SK-N-SH treated with all-trans-retinoic acid at 6 μM for 48 hours (cell line): ENCODE measurements at regions not wholly inside any gene's neighbourhood (a gene's known extent, or its start where the extent isn't known, plus 50 kb on each side); places are given as distances from the start of the nearest gene placed in this dataset.

Experiments
- ATAC-seq: fragments of 200-7000 bp; cut with Tn5 transposase; 3 replicates; pipeline ENCODE4 v1.9.1; 2020; ENCODE audit warnings: mild to moderate bottlenecking, moderate library complexity
- ARNTL ChIP-seq: fragments of 450-650 bp; formaldehyde crosslinking; IDR thresholded peaks from 2 replicates; pipeline ENCODE4 v1.5.0; 2020; ENCODE audit warnings: low read depth, mild to moderate bottlenecking, moderate library complexity, borderline replicate concordance
- BACH2 ChIP-seq: fragments of 250-450 bp; sonication (Bioruptor Pico); IDR thresholded peaks from 2 replicates; pipeline ENCODE4 v1.9.0; 2021; ENCODE audit warnings: mild to moderate bottlenecking, borderline replicate concordance
- CSDC2 ChIP-seq: fragments of 250-450 bp; sonication (Bioruptor Pico); IDR thresholded peaks from 2 replicates; pipeline ENCODE4 v1.5.0; 2020; ENCODE audit warnings: mild to moderate bottlenecking, moderate library complexity
- ESRRG ChIP-seq: fragments of 250-450 bp; sonication (Bioruptor Pico); IDR thresholded peaks from 2 replicates; pipeline ENCODE4 v1.6.1; 2021; ENCODE audit warnings: mild to moderate bottlenecking
- GLIS3 ChIP-seq: fragments of 250-450 bp; sonication (Bioruptor Pico); IDR thresholded peaks from 2 replicates; pipeline ENCODE4 v1.5.0; 2020; ENCODE audit warnings: mild to moderate bottlenecking, moderate library complexity
- ISL1 ChIP-seq: fragments of 250-450 bp; sonication (Bioruptor Pico); IDR thresholded peaks from 2 replicates; pipeline ENCODE4 v2.1.2; 2022; ENCODE audit warnings: mild to moderate bottlenecking, moderate library complexity
- OSR1 ChIP-seq: fragments of 250-450 bp; sonication (Bioruptor Pico); IDR thresholded peaks from 2 replicates; pipeline ENCODE4 v1.8.0; 2022; ENCODE audit warnings: moderate library complexity, mild to moderate bottlenecking, inconsistent platforms
- PPARA ChIP-seq: fragments of 250-450 bp; sonication (Bioruptor Pico); IDR thresholded peaks from 2 replicates; pipeline ENCODE4 v1.5.0; 2020; ENCODE audit warnings: mild to moderate bottlenecking, borderline replicate concordance
- RARB ChIP-seq: fragments of 250-450 bp; sonication (Bioruptor Pico); IDR thresholded peaks from 2 replicates; pipeline ENCODE4 v1.8.0; 2021; ENCODE audit warnings: mild to moderate bottlenecking, moderate library complexity
- SNAI2 ChIP-seq: fragments of 250-450 bp; sonication (Bioruptor Pico); IDR thresholded peaks from 2 replicates; pipeline ENCODE4 v1.5.0; 2020; ENCODE audit warnings: mild to moderate bottlenecking, moderate library complexity
- TCF4 ChIP-seq: fragments of 250-450 bp; sonication (Bioruptor Pico); IDR thresholded peaks from 2 replicates; pipeline ENCODE4 v1.8.0; 2021; ENCODE audit warnings: mild to moderate bottlenecking, moderate library complexity, borderline replicate concordance
- TOX ChIP-seq: fragments of 250-450 bp; sonication (Bioruptor Pico); IDR thresholded peaks from 2 replicates; pipeline ENCODE4 v1.8.0; 2021; ENCODE audit warnings: mild to moderate bottlenecking, moderate library complexity, borderline replicate concordance
- ZC3H10 ChIP-seq: fragments of 250-450 bp; sonication (Bioruptor Pico); IDR thresholded peaks from 2 replicates; pipeline ENCODE4 v1.5.1; 2021; ENCODE audit warnings: mild to moderate bottlenecking, moderate library complexity
- ZFP3 ChIP-seq: fragments of 250-450 bp; sonication (Bioruptor Pico); IDR thresholded peaks from 2 replicates; pipeline ENCODE4 v1.5.0; 2020; ENCODE audit warnings: mild to moderate bottlenecking, moderate library complexity
- ZFP30 ChIP-seq: fragments of 450-650 bp; formaldehyde crosslinking; IDR thresholded peaks from 2 replicates; pipeline ENCODE4 v1.5.0; 2022; ENCODE audit warnings: mild to moderate bottlenecking, moderate library complexity
- ZNF565 ChIP-seq: fragments of 450-650 bp; formaldehyde crosslinking; conservative IDR thresholded peaks from 2 replicates; pipeline ENCODE4 v1.5.0; 2020; ENCODE audit warnings: low read depth, mild to moderate bottlenecking, moderate library complexity
- ZNF70 ChIP-seq: fragments of 450-650 bp; formaldehyde crosslinking; IDR thresholded peaks from 2 replicates; pipeline ENCODE4 v1.5.0; 2020; ENCODE audit warnings: mild to moderate bottlenecking, moderate library complexity
- ZNF8 ChIP-seq: fragments of 450-650 bp; formaldehyde crosslinking; IDR thresholded peaks from 2 replicates; pipeline ENCODE4 v1.5.0; 2020; ENCODE audit warnings: mild to moderate bottlenecking, moderate library complexity
- TF ChIP-seq, protein P1 (sequence below): fragments of 250-450 bp; sonication (Bioruptor Pico); IDR thresholded peaks from 2 replicates; pipeline ENCODE4 v1.8.0; 2020; ENCODE audit warnings: mild to moderate bottlenecking, moderate library complexity, borderline replicate concordance
- TF ChIP-seq, protein P2 (sequence below): fragments of 250-450 bp; sonication (Bioruptor Pico); IDR thresholded peaks from 2 replicates; pipeline ENCODE4 v1.5.1; 2020; ENCODE audit warnings: low read depth, mild to moderate bottlenecking, moderate library complexity
- TF ChIP-seq, protein P3 (sequence below): fragments of 250-450 bp; sonication (Bioruptor Pico); IDR thresholded peaks from 2 replicates; pipeline ENCODE4 v1.8.0; 2021; ENCODE audit warnings: low read depth, mild to moderate bottlenecking, moderate library complexity, borderline replicate concordance

DNA sequence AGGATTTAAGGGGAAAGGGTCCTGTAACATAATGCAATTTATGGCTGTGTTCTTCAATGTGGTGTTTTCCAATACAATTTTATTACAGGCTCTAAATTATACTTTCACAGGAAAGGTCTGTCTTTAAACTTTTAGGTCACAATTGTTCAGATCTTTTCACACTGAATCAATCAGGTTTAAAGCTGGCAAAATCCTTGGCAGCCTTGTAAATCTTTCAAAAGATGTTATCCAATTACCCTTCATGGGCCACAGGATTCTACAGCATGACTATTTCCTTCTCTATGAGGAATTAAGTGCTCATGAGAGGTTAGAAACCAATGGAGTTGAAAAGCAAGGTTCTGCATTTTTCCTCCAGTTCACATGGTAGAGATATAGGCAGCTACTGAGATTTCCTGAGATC lies 211.5 kb upstream of the MIR17HG start (continued):
- TF ChIP-seq, protein P1, sequence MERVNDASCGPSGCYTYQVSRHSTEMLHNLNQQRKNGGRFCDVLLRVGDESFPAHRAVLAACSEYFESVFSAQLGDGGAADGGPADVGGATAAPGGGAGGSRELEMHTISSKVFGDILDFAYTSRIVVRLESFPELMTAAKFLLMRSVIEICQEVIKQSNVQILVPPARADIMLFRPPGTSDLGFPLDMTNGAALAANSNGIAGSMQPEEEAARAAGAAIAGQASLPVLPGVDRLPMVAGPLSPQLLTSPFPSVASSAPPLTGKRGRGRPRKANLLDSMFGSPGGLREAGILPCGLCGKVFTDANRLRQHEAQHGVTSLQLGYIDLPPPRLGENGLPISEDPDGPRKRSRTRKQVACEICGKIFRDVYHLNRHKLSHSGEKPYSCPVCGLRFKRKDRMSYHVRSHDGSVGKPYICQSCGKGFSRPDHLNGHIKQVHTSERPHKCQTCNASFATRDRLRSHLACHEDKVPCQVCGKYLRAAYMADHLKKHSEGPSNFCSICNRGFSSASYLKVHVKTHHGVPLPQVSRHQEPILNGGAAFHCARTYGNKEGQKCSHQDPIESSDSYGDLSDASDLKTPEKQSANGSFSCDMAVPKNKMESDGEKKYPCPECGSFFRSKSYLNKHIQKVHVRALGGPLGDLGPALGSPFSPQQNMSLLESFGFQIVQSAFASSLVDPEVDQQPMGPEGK (CRISPR knock-in tag), result peak; percentile 52; the same call in 1 of the 2 replicates
- TF ChIP-seq ZNF8 (CRISPR knock-in tag) (no peak), ZFP3 (peak; percentile 66; the same call in 1 of the 2 replicates)

DNA sequence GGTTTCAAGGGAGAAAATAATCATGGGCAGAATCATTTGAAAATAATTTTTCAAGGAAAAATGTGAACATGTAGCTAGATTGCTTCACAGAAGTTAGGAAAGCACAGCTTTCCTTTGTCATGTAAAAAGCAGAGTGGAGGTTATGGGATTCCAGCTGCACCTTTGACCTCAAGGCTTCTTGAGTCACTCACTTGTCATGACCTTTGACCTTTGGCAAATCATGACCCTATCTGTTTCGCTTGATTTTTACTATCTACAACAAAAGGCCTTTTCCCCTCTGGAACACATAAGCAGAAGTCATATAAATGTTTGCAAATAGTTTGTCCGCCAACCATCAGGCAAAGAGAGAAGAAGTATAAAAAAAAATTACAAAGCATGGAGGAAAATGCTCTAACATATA lies 210.7 kb upstream of the MIR17HG start:
- no peak for ATAC-seq
- TF ChIP-seq GLIS3 (CRISPR knock-in tag), result 0 out of 2 replicates have a peak, but pooled peaks have one; percentile 56
- TF ChIP-seq ZNF8 (CRISPR knock-in tag), result no peak

DNA sequence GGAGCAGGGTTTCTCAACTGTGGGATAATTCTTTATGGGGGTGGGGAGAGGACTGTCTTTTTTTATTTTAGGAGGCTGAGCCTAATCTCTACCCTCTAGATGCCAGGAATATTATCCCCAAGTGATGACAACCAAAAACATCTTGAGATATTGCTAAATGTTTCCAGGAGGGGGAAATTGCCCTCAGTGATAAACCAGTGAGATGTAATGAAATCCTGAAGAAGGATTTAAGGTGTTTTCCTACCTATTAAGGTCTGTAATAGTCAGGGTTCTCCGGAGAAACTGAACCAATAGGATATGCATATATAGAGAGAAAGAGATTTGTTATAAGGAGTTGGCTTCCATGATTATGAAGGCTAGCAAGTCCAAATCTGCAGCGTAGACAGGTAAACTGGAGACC lies 208.3 kb upstream of the MIR17HG start:
- TF ChIP-seq ZNF8 (CRISPR knock-in tag) (no peak), ZFP30 (no peak), ZC3H10 (CRISPR knock-in tag) (no peak), ESRRG (CRISPR knock-in tag) (no peak), TCF4 (CRISPR knock-in tag) (no peak), ARNTL (CRISPR knock-in tag) (no peak), TOX (CRISPR knock-in tag) (no peak), GLIS3 (CRISPR knock-in tag) (no peak), OSR1 (no peak), RARB (CRISPR knock-in tag) (no peak), ZFP3 (no peak), SNAI2 (CRISPR knock-in tag) (no peak), ISL1 (CRISPR knock-in tag) (no peak), ZNF70 (CRISPR knock-in tag) (no peak), PPARA (no peak), ZNF565 (no peak), CSDC2 (no peak)
- TF ChIP-seq, protein P2, sequence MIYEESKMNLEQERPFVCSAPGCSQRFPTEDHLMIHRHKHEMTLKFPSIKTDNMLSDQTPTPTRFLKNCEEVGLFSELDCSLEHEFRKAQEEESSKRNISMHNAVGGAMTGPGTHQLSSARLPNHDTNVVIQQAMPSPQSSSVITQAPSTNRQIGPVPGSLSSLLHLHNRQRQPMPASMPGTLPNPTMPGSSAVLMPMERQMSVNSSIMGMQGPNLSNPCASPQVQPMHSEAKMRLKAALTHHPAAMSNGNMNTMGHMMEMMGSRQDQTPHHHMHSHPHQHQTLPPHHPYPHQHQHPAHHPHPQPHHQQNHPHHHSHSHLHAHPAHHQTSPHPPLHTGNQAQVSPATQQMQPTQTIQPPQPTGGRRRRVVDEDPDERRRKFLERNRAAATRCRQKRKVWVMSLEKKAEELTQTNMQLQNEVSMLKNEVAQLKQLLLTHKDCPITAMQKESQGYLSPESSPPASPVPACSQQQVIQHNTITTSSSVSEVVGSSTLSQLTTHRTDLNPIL (CRISPR knock-in tag), result no peak
- TF ChIP-seq, protein P1 (CRISPR knock-in tag), result no peak
- ATAC-seq, result no peak

DNA sequence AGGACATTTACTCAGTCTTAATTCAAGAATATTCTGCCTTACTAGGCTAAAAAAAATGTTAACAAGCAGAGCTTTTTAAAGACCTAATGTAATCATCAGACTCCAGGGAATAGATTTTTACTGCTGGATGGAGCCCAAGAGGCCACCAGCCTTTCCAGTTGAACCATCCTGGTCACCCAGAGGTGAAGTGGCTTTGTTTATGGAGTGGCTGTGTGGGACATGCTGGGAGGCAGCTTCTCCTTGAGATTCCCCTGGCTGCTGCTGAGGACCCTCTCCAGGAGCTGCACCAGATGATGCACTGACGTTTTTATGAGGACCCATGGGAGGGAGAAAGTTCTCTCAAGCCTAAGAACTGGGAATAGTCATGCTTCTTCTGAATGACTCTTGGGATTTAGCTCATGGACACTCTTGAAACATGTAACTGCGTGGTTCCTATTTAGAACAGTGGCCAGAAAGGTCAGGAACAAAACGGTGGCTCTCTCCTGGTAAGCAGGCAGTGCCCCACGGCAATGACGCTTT lies 205.9 kb upstream of the MIR17HG start:
- ATAC-seq, result peak; percentile 7; the same call in 2 of the 3 replicates
- TF ChIP-seq SNAI2 (CRISPR knock-in tag) (0 out of 2 replicates have a peak, but pooled peaks have one; percentile 42), BACH2 (no peak), ISL1 (CRISPR knock-in tag) (peak; percentile 85), CSDC2 (0 out of 2 replicates have a peak, but pooled peaks have one; percentile 36), GLIS3 (CRISPR knock-in tag) (no peak), ZC3H10 (CRISPR knock-in tag) (no peak)
- TF ChIP-seq, protein P3, sequence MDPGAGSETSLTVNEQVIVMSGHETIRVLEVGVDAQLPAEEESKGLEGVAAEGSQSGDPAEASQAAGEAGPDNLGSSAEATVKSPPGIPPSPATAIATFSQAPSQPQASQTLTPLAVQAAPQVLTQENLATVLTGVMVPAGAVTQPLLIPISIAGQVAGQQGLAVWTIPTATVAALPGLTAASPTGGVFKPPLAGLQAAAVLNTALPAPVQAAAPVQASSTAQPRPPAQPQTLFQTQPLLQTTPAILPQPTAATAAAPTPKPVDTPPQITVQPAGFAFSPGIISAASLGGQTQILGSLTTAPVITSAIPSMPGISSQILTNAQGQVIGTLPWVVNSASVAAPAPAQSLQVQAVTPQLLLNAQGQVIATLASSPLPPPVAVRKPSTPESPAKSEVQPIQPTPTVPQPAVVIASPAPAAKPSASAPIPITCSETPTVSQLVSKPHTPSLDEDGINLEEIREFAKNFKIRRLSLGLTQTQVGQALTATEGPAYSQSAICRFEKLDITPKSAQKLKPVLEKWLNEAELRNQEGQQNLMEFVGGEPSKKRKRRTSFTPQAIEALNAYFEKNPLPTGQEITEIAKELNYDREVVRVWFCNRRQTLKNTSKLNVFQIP (CRISPR knock-in tag), result no peak
- TF ChIP-seq, all 23 proteins: peak for 3

DNA sequence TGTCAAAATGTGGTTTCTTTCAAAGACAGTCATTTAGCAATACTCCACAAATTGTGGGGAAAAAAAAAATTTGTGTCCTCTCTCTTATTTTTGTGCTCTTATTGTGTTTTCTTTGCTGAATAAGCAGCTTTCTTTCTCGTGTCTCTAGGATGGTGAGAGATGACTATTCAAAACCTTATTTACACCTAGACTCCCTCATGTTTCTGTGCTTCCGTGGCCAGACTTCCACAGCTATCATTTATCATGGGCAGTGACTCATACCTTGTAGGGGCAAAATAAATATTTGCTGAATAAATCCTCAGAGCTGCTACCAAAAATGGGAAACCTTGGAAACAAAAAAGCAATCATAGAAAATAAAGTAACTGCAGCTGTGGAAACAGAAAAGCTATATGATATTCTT lies 204.9 kb upstream of the MIR17HG start:
- ATAC-seq, result peak; percentile 85
- TF ChIP-seq ISL1 (CRISPR knock-in tag), result peak; percentile 60; the same call in 1 of the 2 replicates
- no peak for TF ChIP-seq ZFP3
